Omental fat pad (tissue), 3 donors: ENCODE measurements at regions not wholly inside any gene's neighbourhood (a gene's known extent, or its start where the extent isn't known, plus 50 kb on each side); places are given as distances from the start of the nearest gene placed in this dataset.
"Not testable (repeated sequence)": the region's sequence is repeated elsewhere in the genome, so short reads cannot be mapped to it uniquely, and the experiment has no call there.

Experiments
- ATAC-seq: fragments of 150-250 bp; one replicate; pipeline ENCODE4 v1.9.1; 2016; ENCODE audit warnings: mild to moderate bottlenecking, moderate library complexity; ENCODE audit not compliant: low FRiP score
- DNase-seq: peaks from one replicate; pipeline ENCODE4 v3.0.0-alpha.2; 2019; ENCODE audit warnings: low spot score
- CTCF ChIP-seq, 3 donors: fragments of 450-650 bp; IDR thresholded peaks; one replicate each; pipeline ENCODE4 v1.5.1; 2016 to 2017; ENCODE audit warnings: antibody characterized with exemption in 3 of 3, mild to moderate bottlenecking in 3 of 3, moderate library complexity in 2 of 3

- no peak for TF ChIP-seq CTCF (IDR thresholded peaks at IDR 0.05)
- ATAC-seq (no peak), DNase-seq (no peak)
These were observed 360.3 kb upstream of the TPM1 start for GRCh38 chr15:62681939-62682896.

GRCh38 chr15:62683192-62683591 is 359.4 kb upstream of the TPM1 start:
- ATAC-seq, DNase-seq: not testable (repeated sequence)

GRCh38 chr15:62684123-62684808 is 358.3 kb upstream of the TPM1 start:
- DNase-seq = no peak
- ATAC-seq = no peak
- no peak for TF ChIP-seq CTCF (IDR thresholded peaks at IDR 0.05)

GRCh38 chr15:62691008-62691407 is 351.5 kb upstream of the TPM1 start:
- no peak for TF ChIP-seq CTCF (IDR thresholded peaks at IDR 0.05)
- no peak for ATAC-seq

GRCh38 chr15:62697636-62698035 is 344.9 kb upstream of the TPM1 start:
- ATAC-seq (no peak), DNase-seq (no peak)
- TF ChIP-seq CTCF (IDR thresholded peaks at IDR 0.05) = no peak

More at GRCh38 chr15:62691008-62691407, 351.5 kb upstream of the TPM1 start:
- DNase-seq = no peak

GRCh38 chr15:62698646-62699045 is 343.9 kb upstream of the TPM1 start:
- no peak for TF ChIP-seq CTCF (IDR thresholded peaks at IDR 0.05)
- DNase-seq = no peak
- ATAC-seq = no peak

- ATAC-seq (no peak), DNase-seq (no peak)
- no peak for TF ChIP-seq CTCF (IDR thresholded peaks at IDR 0.05)
These were observed 336.2 kb upstream of the TPM1 start for GRCh38 chr15:62706317-62706716.
